Activated T-helper 2 cell treated with anti-CD3 and anti-CD28 coated beads, Interferon-gamma antibody, Interleukin-2, Interleukin-4, amounts not matched to agents 10 μg/mL and 5 μg/mL and 100 μg/mL, durations not matched to agents 14 hours and 24 hours and 36 hours (primary cell): ENCODE measurements at regions not wholly inside any gene's neighbourhood (a gene's known extent, or its start where the extent isn't known, plus 50 kb on each side); places are given as distances from the start of the nearest gene placed in this dataset.

Source experiments
- DNase-seq: peaks from one replicate; pipeline ENCODE4 v3.0.0; 2021; ENCODE audit warnings: low spot score
- H3K27ac Mint-ChIP-seq: one replicate; pipeline ENCODE4 v1.8.0; 2021; ENCODE audit warnings: mixed read lengths
- H3K27me3 Mint-ChIP-seq: one replicate; pipeline ENCODE4 v1.8.0; 2021; ENCODE audit warnings: low read depth, mixed read lengths
- H3K36me3 Mint-ChIP-seq: one replicate; pipeline ENCODE4 v1.8.0; 2021; ENCODE audit warnings: low read depth, mixed read lengths
- H3K4me1 Mint-ChIP-seq: one replicate; pipeline ENCODE4 v1.8.0; 2021; ENCODE audit warnings: low read depth, mixed read lengths
- H3K4me3 Mint-ChIP-seq: one replicate; pipeline ENCODE4 v1.8.0; 2021; ENCODE audit warnings: low read depth, mild to moderate bottlenecking, moderate library complexity, mixed read lengths
- H3K9me3 Mint-ChIP-seq: one replicate; pipeline ENCODE4 v1.8.0; 2021; ENCODE audit warnings: mixed read lengths
- intact Hi-C: fragments of 100-400 bp; cut with micrococcal nuclease; formaldehyde crosslinking; loops from one replicate; pipeline ENCODE4 v1.15.1; 2023

GRCh38 chr16:62105244-62105643, 69.0 kb upstream of the CDH8 start:
- Mint-ChIP-seq H3K27me3 (no peaks in the 10 kb centered on the region), H3K9me3 (peaks cover 21% of the 10 kb centered on the region), H3K4me3 (no peak overlapping the region), H3K27ac (no peak overlapping the region), H3K36me3 (no peaks in the 10 kb centered on the region), H3K4me1 (no peaks in the 10 kb centered on the region)
- intact Hi-C loops = no loop called here
- no peak for DNase-seq

GRCh38 chr16:62102588-62102987, 66.3 kb upstream of the CDH8 start:
- DNase-seq = no peak
- Mint-ChIP-seq H3K9me3 (peaks cover 27% of the 10 kb centered on the region), H3K4me3 (no peak overlapping the region), H3K27ac (no peak overlapping the region), H3K27me3 (no peaks in the 10 kb centered on the region), H3K4me1 (no peaks in the 10 kb centered on the region), H3K36me3 (no peaks in the 10 kb centered on the region)
- intact Hi-C loops = no loop called here

- intact Hi-C loops = no loop called here
- H3K9me3 Mint-ChIP-seq = peaks cover 33% of the 10 kb centered on the region
- no peak overlapping the region for H3K27ac Mint-ChIP-seq
- no peaks in the 10 kb centered on the region for H3K4me1 Mint-ChIP-seq
- H3K27me3 Mint-ChIP-seq = no peaks in the 10 kb centered on the region
- no peak for DNase-seq
- H3K4me3 Mint-ChIP-seq = no peak overlapping the region
- no peaks in the 10 kb centered on the region for H3K36me3 Mint-ChIP-seq
Measured at GRCh38 chr16:62100651-62101050, 64.4 kb upstream of the CDH8 start.

- Mint-ChIP-seq H3K36me3 (no peaks in the 10 kb centered on the region), H3K9me3 (peaks cover 14% of the 10 kb centered on the region), H3K4me3 (no peak overlapping the region), H3K27me3 (no peaks in the 10 kb centered on the region), H3K27ac (no peak overlapping the region), H3K4me1 (no peaks in the 10 kb centered on the region)
- DNase-seq = no peak
- intact Hi-C loops = no loop called here
Measured at GRCh38 chr16:62089715-62090114, 53.5 kb upstream of the CDH8 start.

- no peaks in the 10 kb centered on the region for H3K27me3 Mint-ChIP-seq
- DNase-seq = no peak
- H3K4me1 Mint-ChIP-seq = no peaks in the 10 kb centered on the region
- peaks cover 16% of the 10 kb centered on the region for H3K9me3 Mint-ChIP-seq
- H3K36me3 Mint-ChIP-seq = no peaks in the 10 kb centered on the region
- intact Hi-C loops = no loop called here
- H3K4me3 Mint-ChIP-seq = no peak overlapping the region
- no peak overlapping the region for H3K27ac Mint-ChIP-seq
Measured at GRCh38 chr16:62088731-62089410, 52.6 kb upstream of the CDH8 start.
